GM19238 (cell line): ENCODE measurements at regions not wholly inside any gene's neighbourhood (a gene's known extent, or its start where the extent isn't known, plus 50 kb on each side); places are given as distances from the start of the nearest gene placed in this dataset.
"Not testable (repeated sequence)": the region's sequence is repeated elsewhere in the genome, so short reads cannot be mapped to it uniquely, and the experiment has no call there.

Experiments used
- DNase-seq: peaks from one replicate; pipeline ENCODE4 v3.0.0; 2011; ENCODE audit warnings: low spot score; ENCODE audit not compliant: insufficient read length

DNA sequence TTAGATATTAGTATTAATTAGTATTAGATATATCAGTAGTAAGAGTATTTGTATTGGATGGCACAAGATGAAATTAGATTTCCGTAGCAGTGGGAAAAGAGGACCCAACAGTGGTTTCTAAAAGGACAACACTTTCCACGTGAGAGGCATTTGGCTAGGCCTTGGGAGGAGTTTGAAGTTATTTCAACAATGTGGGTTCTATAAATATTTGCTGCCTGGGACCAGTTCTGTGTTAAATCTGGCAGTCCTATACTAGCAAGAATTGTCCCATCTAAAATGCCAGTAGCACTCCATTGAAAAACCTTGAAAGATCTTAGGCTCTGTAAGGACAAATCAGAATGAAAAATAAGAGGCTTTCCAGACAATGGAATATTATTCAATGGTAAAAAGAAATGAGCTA is 347.1 kb upstream of the DNAJC19 start:
- DNase-seq, result no peak

DNA sequence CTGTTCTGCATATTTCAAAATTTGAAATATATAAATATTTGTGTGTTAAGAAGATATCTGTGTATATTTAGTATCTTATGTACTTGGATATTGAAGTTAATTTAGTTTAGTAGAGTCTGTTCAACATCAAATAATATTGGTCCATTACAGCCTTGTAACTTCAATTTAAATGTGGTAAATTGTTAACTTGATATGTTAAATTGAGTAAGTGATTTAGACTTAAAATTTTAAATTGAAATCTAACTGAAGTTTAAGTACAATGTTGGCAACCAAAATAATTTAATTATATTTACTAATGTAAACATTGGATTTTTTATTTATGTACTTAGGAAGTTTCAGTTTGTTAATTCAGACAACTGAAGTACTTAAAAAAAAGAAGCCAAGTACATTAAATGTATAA is 343.9 kb upstream of the DNAJC19 start:
- no peak for DNase-seq

DNA sequence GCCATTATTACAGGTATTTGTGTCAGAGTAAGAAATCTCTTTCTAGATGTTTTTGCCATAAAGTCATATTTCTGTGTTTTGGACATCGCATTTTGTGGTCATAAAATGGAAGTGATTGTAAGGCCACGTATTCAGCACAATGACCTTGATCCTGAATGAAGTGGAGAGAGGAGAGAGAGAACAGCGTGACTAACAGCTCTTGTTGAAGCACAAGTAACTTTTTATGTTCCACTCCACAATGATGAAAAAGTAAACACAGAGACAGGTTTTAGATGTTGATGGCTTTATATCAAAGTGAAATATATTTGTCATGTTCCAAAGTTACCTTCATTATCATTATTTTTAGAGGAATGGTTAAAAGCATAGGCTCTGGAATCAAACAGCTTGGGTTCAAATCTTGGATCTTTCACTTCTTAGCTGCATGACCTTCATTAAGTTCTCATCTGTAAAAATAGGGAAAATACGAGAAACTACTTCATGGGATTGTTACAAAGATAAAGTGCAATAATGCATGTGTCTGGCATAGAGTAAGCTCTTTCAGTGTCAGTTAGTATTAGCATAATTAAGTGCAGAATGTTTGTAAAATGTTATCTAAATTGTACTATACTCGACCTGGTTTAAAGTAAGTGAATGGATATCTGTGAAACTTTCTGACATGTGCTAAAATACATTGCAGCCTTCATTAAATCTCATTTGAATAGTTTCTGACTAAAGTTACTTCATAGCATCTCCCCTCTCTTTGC is 341.5 kb upstream of the DNAJC19 start:
- no peak for DNase-seq

DNA sequence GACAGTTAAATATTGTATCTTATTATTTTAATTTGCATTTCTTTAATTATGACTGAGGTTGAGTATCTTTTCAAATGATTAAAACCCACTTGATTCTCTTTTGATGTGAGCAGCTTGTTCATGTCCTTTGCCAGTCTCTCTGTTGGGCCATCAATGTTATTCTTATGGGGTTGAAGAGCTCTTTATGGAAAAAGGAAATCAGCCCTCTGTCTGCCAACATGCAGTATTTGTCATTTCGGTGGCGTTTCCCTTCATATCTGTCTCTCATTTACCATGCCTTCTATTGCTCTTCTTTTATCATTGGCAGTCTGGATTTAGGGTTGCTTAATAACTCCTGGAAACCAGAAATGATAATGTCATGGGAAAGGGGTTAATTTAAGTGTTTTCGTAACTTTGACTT is 340.7 kb upstream of the DNAJC19 start:
- DNase-seq, result no peak

DNA sequence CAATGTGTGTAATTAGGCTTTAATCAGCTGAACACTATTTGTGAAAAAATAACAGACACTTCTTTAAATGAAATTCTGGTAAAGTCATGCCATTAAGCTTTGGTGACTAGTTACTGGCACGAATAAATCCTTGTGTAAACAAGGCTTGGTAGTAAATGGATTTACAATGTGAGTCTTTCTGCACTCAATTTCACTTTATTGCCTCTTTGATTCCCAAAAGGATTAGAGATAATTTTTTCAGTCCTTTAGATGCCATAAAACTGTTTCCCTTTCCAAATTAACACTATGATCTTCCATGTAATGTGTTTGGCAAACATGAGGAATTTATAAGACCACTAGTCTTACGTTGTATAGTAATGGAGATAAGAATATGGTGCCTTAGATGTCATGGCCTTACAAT is 339.5 kb upstream of the DNAJC19 start:
- DNase-seq, result no peak

DNA sequence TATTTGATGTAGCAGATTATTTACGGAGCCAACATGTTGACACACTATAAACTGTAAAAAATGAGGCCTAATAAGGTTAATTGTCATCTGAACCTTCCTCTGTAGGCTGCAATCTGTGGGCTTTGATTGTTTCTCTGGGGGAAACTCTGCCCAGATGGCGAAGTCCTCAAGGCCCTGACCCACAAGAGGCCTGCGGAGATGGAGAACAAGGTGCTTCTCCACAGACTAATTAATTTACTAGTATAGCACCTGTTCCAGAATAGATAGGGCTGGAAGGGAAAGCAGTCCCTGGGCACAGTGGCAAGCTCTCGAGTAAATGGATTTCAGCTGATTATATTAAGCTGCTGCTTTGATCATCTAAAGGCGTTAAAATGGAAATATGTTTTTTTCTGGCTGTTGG is 338.8 kb upstream of the DNAJC19 start:
- DNase-seq, result no peak

DNA sequence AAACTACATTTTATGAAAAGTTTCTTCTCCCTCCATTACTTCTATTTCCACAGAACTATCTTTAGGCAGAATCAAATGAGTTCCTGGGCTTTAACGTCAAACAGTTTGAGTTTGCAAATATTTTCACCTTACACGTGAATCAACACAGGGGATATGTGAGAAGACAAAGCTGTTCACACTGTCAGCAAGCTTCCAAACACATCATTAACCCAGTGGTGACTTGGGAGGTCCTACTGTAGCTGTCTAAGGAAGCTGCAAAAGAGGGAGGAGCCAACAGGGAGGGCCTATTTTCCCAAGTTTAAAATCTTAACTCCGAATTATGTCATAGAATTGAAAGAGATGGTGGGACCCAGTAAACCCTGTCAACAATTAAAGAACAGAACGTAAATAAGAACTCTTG is 337.8 kb upstream of the DNAJC19 start:
- no peak for DNase-seq

DNA sequence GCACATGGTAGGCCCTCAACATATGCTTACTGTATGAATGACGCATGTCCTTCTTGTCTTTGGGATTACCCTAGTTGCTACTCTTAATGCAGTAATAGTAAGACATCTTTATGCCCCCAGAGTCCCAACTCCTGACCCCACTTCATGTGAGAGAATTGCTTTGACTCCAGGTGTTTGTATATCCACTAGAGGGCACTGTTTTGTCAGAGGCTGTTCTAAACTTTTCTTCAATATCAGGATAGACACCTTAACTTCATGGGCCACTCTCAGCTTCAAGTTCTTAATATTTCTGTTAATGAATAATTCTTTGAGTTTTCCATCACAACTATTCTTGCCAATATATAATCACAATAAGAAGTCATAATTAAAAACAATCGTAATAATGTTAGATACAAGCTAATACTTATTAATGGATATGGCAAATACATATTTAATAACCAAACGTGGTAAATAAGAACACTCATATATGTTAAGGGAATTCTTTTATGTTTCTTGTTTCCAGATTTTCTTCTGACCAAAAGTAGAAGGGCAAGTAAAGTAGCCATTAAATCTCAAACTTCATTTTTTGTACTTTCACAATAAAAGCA is 337.2 kb upstream of the DNAJC19 start:
- peak; percentile 5 for DNase-seq

DNA sequence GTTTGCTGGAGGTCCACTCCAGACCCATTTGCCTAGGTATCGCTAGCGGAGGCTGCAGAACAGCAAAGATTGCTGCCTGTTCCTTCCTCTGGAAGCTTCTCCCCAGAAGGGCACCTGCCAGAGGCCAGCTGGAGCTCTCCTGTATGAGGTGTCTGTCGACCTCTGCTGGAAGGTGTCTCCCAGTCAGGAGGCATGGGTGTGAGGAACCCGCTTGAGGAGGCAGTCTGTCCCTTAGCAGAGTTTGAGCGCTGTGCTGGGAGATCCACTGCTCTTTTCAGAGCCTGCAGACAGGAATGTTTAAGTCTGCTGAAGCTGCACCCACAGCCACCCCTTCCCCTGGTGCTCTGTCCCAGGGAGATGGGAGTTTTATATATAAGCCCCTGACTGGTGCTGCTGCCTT is 335.0 kb upstream of the DNAJC19 start:
- not testable (repeated sequence) for DNase-seq

DNA sequence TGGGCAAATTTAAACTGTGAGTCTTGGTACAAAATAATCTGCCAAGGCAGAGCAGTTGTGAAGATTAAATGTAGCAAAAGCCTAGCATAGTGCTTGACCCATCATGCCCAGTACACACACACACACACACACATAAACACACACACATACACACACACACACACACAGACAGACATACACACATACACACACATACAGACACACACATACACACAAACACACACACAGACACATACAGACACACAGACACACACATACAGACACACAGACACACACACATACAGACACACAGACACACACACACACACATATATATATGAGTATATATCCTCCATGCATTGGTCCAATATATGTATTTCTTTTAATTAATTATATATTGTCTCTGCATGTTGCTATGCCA is 328.8 kb upstream of the DNAJC19 start:
- DNase-seq, result no peak

DNA sequence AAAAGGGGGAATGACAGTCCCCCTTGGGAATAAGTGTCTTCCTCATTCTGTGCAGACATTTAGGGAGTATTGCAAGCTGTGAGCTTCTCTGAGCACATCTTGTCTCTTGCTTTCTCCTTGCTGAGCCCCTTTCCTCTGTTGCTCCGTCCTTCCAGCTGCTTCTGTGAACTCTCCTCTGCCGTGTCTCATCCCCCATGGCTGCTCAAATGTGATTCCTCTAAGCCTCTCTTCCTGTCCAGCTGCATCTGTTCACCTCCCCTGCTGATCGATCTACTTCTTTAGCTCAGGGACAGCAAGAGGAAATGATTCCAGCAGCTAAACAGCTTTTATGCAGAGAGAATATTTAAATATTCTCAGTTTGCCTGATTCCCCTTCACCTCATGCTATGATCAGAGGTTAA is 328.0 kb upstream of the DNAJC19 start:
- DNase-seq, result no peak

DNA sequence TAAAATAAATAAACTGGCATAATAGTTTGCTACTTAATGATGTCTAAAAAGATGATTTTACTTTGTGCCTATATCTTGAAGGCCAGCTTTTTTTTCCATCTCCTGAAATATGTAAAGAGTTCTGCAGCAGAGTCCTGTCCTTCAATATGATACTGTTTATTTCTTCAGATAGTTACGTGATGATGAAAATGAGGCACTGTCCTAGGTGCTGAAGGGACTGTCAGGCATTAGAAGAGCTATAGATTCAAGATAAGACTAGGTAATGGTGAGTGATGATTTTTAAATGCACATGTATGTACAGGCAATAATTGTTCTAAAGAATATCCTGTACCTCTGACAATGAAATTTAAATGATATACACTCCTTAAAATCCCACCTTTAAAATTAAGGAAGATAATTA is 326.9 kb upstream of the DNAJC19 start:
- no peak for DNase-seq

DNA sequence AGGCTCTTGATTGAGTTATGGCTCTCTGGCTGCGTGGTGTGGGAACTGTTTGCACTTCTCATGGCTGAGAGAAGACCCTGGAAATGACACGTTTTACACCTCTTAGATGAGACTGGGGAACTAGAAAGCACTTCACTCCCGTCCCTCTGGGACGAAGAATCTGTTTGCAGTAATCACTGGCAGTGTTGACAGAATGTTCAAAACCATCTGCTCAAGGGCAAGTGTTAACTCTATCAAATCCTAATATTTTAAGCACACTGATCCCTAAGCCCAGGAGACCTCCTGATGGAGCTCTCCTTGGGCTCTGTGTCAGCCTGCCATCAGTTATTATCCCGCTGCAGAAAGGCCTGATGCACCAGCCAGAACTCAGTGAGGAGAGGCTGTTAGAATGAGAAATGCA is 323.8 kb upstream of the DNAJC19 start:
- no peak for DNase-seq

DNA sequence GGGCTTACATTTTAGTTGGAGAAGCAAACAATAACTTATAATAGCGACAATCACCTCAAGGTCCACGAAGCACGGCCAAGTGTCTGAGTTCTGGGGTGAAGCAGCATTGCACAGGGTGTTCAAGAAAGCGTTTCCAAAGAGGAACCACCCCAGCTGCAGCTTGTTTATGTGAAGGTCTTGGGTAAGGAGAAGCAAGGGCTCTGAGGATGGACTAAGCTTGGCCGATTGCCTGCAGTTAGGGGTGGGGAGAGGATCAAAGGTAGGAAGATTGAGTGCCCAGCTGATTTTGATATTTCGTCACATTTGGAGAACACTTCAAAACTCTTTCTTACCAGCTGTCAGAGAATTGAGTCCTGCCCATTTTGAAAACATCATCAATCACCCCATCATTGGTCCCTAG is 321.6 kb upstream of the DNAJC19 start:
- no peak for DNase-seq

DNA sequence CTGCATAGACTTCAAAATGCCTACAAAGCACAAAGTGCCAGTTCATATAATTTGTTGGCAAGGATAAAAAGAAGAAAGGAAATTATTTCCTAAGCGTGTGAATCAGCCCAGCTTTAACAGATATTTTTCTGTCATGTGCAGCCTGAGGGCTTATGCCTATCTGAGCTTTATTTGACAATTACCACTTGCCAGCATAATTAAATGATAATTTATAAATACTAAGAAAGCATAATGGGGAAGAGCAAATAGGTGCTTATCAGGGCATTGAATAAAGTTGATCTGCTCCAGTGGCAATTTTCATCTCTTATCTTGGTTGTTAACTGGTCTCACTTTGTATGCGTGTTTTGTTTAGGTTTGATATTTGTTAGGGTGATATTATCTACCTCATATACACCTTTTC is 313.4 kb upstream of the DNAJC19 start:
- no peak for DNase-seq

DNA sequence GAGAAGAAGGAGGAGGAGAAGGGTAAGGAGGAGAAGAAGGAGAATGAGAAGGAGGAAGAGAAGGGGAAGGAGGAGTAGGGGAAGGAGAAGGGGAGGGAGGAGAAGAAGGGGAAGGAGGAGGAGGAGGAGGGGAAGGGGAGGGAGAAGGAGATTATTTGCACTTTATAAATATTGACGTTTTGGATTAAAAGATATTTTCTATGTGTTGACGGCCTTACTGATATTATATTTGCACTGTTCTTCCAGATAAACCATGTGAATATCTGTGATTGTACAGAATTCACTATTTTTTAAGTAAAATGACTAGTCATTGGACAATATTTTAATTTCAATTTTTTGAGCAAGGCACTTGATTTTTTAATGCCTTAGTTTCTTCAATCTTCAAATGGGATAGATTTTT is 310.5 kb upstream of the DNAJC19 start:
- DNase-seq, result no peak

DNA sequence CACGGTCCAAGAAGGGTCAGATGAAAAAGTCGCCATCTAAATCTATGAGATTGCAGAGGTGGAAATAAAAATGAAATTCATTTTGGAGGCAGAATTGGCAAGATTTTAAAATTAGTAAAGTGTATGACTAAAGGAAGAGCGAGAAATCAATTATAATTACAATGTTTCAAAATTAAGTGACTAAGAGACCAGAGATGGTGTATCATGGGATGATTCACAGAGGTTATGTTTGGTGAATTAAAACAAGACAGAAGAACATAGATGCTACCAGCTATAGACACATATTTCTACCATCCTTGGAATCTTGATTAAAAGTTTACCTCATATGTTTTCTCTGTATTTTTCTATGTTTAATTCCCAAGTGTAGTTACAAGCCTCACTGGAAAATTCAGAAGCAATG is 308.9 kb upstream of the DNAJC19 start:
- DNase-seq, result no peak

DNA sequence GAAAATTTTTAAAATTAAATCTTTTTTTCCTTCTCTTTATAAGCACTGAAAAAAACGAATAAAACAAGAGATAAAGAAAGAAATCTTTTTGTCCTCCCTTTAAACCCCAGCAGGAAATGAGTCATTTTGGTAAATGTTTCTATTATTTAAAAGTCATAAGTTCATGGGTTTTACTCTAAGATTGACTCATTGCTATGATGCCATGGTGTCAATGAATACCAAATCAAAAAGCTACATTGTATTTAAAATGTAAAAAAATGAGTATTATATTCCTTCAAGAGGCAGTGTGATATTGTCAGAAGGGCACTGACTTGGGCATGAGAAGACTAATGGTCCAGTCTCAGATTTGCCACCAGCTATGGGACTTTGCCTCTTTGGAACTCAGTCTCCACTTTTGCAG is 303.4 kb upstream of the DNAJC19 start:
- no peak for DNase-seq

DNA sequence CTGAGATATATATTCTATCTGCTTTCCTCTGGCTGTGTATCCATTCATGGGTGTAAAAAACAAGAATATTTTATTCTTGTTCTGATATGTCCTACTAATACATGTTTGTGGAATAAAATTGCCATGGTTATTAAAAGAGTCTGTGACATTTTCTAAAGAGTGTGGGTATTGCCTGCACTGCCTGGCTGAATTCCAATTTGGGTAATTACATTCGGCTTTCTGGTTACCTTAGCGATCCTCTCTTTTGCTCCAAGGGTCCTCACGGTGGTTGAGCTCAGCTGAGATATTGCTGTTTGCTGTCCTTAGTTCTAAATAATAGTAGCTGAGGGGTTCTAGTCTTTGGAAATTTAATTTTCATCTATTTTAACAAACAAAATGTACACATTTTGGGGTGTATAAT is 301.4 kb upstream of the DNAJC19 start:
- no peak for DNase-seq

DNA sequence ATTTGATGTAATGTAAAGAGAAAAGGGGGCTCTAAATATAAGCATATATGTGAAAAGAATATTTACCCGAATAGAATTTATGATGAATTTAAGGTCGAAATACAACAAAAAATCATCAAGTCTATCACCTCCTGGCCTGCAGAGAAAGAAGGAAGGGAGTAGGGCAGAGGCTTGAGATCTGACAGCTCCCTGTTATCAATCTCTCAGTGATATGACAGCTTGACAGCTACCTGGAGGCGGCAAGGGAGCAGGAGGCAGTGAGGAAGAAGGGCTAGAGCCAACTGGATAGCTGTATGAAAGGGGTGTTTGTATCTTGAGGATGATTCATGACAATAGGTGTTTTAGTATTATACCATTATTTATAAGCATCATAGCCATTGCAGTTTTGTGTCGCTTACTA is 299.8 kb upstream of the DNAJC19 start:
- DNase-seq, result no peak

DNA sequence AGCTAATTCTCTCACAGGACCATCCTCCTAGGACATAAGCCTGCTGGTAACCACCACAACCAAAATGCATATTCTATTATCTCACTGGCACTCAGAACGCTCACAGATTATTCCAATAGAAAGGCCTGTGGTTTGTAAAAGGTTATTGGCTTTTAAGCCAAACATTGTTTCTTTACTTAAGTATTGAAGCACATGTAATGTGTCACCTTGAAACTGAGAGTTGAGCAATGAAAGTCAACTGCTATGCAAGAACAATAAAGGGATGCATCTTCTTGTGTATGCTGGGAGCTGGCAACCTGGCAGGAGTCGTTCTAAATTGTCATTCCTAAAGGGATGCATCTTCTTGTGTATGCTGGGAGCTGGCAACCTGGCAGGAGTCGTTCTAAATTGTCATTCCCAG is 298.6 kb upstream of the DNAJC19 start:
- DNase-seq, result no peak

DNA sequence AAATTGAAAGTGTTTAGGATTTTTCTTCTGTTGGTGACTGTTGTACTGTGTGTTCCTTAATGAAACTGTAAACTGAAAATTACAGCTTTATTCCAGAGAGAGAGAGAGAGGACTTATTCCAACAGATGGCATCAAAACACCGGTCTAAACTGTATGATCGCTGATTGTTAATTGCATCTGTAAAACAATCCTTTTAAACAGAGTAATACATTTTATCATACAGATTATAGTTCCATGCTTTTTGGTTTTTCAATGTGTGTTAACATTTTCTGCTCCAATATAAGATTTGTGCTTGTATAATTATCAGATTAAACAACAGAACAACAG is 289.7 kb upstream of the DNAJC19 start:
- DNase-seq, result no peak

DNA sequence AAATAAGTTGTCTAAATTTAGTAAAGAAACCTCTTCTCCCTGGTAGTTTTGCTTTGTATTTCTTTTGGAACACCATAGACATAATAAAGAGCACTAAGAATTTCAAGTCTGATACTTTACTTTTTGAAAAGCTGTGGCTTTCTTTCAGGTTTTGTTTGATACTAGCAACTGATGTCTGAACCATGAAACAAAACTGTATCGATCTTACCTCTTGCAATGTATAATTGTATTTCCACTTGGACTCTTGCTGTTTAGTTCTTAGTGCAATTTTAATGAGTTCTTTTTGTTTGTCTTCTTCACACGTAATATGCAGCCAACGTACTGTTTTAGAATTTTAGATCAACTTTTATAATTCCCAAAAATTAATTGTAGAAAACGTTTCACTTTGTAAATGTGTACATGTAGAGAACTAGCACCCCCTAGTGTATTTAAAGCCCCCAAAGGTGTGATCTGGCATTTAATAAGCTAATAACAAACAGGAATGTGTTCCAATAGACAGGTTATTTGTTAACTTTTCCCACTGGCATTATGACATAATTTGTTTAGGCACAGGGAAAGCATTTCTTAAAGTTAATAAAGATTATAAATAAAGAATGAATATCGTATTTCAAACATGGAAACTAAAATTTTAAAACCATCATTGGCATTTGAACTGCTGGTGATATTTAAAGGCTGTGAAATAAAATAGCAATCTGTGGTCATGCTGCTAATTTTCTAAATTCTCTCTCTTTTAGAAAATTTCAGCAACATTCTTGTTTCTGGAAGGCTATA is 289.1 kb upstream of the DNAJC19 start:
- DNase-seq, result no peak
